C4-2B (cell line): ENCODE measurements at regions not wholly inside any gene's neighbourhood (a gene's known extent, or its start where the extent isn't known, plus 50 kb on each side); places are given as distances from the start of the nearest gene placed in this dataset.

Source experiments
- ZFX ChIP-seq: fragments of 450-650 bp; IDR thresholded peaks from 2 replicates; pipeline ENCODE4 v1.6.1; 2017
- TF ChIP-seq, protein P1 (sequence below): fragments of 450-650 bp; conservative IDR thresholded peaks from 2 replicates; pipeline ENCODE4 v1.5.1; 2017; ENCODE audit warnings: mild to moderate bottlenecking

DNA sequence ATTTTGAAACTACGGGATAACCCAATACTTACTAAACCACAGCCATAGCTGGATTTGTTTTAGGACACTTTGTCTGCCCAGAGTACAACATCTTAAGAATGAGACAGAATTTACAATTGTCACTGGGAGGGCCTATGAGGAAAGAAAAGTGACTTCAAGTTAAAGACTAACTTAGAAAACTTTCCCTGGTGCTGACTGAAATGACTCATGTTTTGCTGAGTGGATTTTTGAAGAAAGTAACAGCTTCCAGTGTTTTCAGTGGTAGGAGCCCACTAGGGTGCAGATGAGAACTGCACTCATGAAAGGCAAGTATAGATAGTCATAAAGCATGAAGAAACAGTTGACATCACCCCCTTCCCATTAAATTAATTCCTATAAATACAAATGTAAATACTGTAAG is 988.2 kb upstream of the MAP3K7 start:
- TF ChIP-seq, protein P1, sequence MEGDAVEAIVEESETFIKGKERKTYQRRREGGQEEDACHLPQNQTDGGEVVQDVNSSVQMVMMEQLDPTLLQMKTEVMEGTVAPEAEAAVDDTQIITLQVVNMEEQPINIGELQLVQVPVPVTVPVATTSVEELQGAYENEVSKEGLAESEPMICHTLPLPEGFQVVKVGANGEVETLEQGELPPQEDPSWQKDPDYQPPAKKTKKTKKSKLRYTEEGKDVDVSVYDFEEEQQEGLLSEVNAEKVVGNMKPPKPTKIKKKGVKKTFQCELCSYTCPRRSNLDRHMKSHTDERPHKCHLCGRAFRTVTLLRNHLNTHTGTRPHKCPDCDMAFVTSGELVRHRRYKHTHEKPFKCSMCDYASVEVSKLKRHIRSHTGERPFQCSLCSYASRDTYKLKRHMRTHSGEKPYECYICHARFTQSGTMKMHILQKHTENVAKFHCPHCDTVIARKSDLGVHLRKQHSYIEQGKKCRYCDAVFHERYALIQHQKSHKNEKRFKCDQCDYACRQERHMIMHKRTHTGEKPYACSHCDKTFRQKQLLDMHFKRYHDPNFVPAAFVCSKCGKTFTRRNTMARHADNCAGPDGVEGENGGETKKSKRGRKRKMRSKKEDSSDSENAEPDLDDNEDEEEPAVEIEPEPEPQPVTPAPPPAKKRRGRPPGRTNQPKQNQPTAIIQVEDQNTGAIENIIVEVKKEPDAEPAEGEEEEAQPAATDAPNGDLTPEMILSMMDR, result no peak
- no peak for TF ChIP-seq ZFX
